Aorta (tissue), 5 donors: ENCODE measurements at regions not wholly inside any gene's neighbourhood (a gene's known extent, or its start where the extent isn't known, plus 50 kb on each side); places are given as distances from the start of the nearest gene placed in this dataset.

Experiments
- ATAC-seq: fragments of 200-7000 bp; cut with Tn5 transposase; one replicate; pipeline ENCODE4 v1.9.1; 2022; ENCODE audit warnings: moderate library complexity; ENCODE audit not compliant: low FRiP score
- DNase-seq, 2 donors: peaks; one replicate each; pipeline ENCODE4 v3.0.0-alpha.2; 2020
- H3K27ac ChIP-seq, 2 donors: one replicate each; pipeline ENCODE4 v1.5.1; 2013; ENCODE audit warnings: low read length in 2 of 2, mild to moderate bottlenecking in 2 of 2, moderate library complexity in 2 of 2, control low read depth in 1 of 2, inconsistent platforms in 1 of 2, low read depth in 1 of 2
- H3K27me3 ChIP-seq, 2 donors: one replicate each; pipeline ENCODE4 v1.6.1; 2013; ENCODE audit warnings: control low read depth in 1 of 2, low read length in 1 of 2, mild to moderate bottlenecking in 1 of 2, moderate library complexity in 1 of 2; ENCODE audit not compliant: insufficient read depth in 2 of 2, control insufficient read depth in 1 of 2
- H3K36me3 ChIP-seq, 2 donors: one replicate each; pipeline ENCODE4 v1.6.1; 2013; ENCODE audit warnings: control low read depth in 1 of 2, low read length in 1 of 2, mild to moderate bottlenecking in 1 of 2; ENCODE audit not compliant: insufficient read depth in 2 of 2, control insufficient read depth in 1 of 2
- H3K4me1 ChIP-seq, 2 donors: one replicate each; pipeline ENCODE4 v1.6.1; 2013; ENCODE audit warnings: low read length in 2 of 2, control low read depth in 1 of 2, mild to moderate bottlenecking in 1 of 2, moderate library complexity in 1 of 2; ENCODE audit not compliant: insufficient read depth in 2 of 2, control insufficient read depth in 1 of 2
- H3K4me3 ChIP-seq, 2 donors: one replicate each; pipeline ENCODE4 v1.5.1; 2013; ENCODE audit warnings: low read length in 2 of 2, control low read depth in 1 of 2, mild to moderate bottlenecking in 1 of 2
- H3K9me3 ChIP-seq: one replicate; pipeline ENCODE4 v1.6.1; 2013; ENCODE audit warnings: mild to moderate bottlenecking, low read length; ENCODE audit not compliant: control insufficient read depth
- WGBS, 2 donors: extraction: QIAGEN DNeasy Blood & Tissue Kit; methylation state at CpG; one replicate each; pipeline ENCODE4 v1.1.7; 2013; 5-methylcytosine and 5-hydroxymethylcytosine counted together
- intact Hi-C, 2 donors: fragments of 100-400 bp; cut with DNase I; formaldehyde crosslinking; loops; one replicate each; pipeline versions ENCODE4 v1.14.2 to v1.15.0; 2022
- donor health status: healthy with polysubstance abuse.
- donor health status: Bipolar disorder and iron deficiency.
- donor health status: DM: no; HTN: no; CAD: no.
- donor health status: DM: no; HTN: no; CAD: no.
- donor health status: DM: yes; HTN: yes; CAD: no.

GRCh38 chr15:47950447-47950846, 170.3 kb upstream of the SLC24A5 start:
- no peaks in the 10 kb centered on the region for H3K9me3 ChIP-seq
- H3K36me3 ChIP-seq: no peaks in the 10 kb centered on the region
- H3K4me1 ChIP-seq: no peaks in the 10 kb centered on the region
- ATAC-seq: no peak
- no peak overlapping the region for H3K27ac ChIP-seq
- no peak overlapping the region for H3K4me3 ChIP-seq
- no peaks in the 10 kb centered on the region for H3K27me3 ChIP-seq
- 95 to 98% methylated on average over 2 of the region's 2 CpGs for WGBS, 2 donors
- no peak for DNase-seq
- intact Hi-C loops: no loop called here

GRCh38 chr15:47951781-47952180, 169.0 kb upstream of the SLC24A5 start:
- Histone ChIP-seq H3K27me3 (no peaks in the 10 kb centered on the region), H3K36me3 (no peaks in the 10 kb centered on the region), H3K27ac (no peak overlapping the region), H3K4me1 (no peaks in the 10 kb centered on the region), H3K4me3 (no peak overlapping the region), H3K9me3 (no peaks in the 10 kb centered on the region)
- DNase-seq (no peak), ATAC-seq (no peak)
- 79 to 81% methylated on average over 2 of the region's 2 CpGs for WGBS, 2 donors
- intact Hi-C loops: no loop called here

- 79 to 83% methylated on average over 3 of the region's 3 CpGs for WGBS, 2 donors
- no peaks in the 10 kb centered on the region for H3K4me1 ChIP-seq
- H3K4me3 ChIP-seq: no peak overlapping the region
- DNase-seq (no peak), ATAC-seq (no peak)
- H3K36me3 ChIP-seq: no peaks in the 10 kb centered on the region
- H3K27ac ChIP-seq: no peak overlapping the region
- H3K9me3 ChIP-seq: no peaks in the 10 kb centered on the region
- intact Hi-C loops: no loop called here
- no peaks in the 10 kb centered on the region for H3K27me3 ChIP-seq
Measured at GRCh38 chr15:47954196-47954595, 166.6 kb upstream of the SLC24A5 start.

- ATAC-seq: no peak
- intact Hi-C loops: no loop called here
- DNase-seq: no peak
- no peaks in the 10 kb centered on the region for H3K9me3 ChIP-seq
- no peaks in the 10 kb centered on the region for H3K27me3 ChIP-seq
- no peak overlapping the region for H3K27ac ChIP-seq
- H3K4me1 ChIP-seq: no peaks in the 10 kb centered on the region
- WGBS, 2 donors: 71 to 75% methylated on average over 4 of the region's 4 CpGs
- H3K4me3 ChIP-seq: no peak overlapping the region
- H3K36me3 ChIP-seq: no peaks in the 10 kb centered on the region
Measured at GRCh38 chr15:47955021-47955420, 165.8 kb upstream of the SLC24A5 start.

- 85 to 89% methylated on average over 5 of the region's 5 CpGs for WGBS, 2 donors
- DNase-seq: no peak
- ATAC-seq: no peak
- Histone ChIP-seq H3K27me3 (no peaks in the 10 kb centered on the region), H3K36me3 (no peaks in the 10 kb centered on the region), H3K27ac (no peak overlapping the region), H3K4me3 (no peak overlapping the region), H3K4me1 (no peaks in the 10 kb centered on the region), H3K9me3 (no peaks in the 10 kb centered on the region)
- intact Hi-C loops: no loop called here
Measured at GRCh38 chr15:47959617-47960413, 161.0 kb upstream of the SLC24A5 start.

GRCh38 chr15:47961401-47962090, 159.2 kb upstream of the SLC24A5 start:
- 90 to 92% methylated on average over 9 of the region's 9 CpGs for WGBS, 2 donors
- Histone ChIP-seq H3K36me3 (no peaks in the 10 kb centered on the region), H3K27ac (no peak overlapping the region), H3K4me1 (no peaks in the 10 kb centered on the region), H3K9me3 (no peaks in the 10 kb centered on the region), H3K4me3 (no peak overlapping the region), H3K27me3 (no peaks in the 10 kb centered on the region)
- intact Hi-C loops: no loop called here
- ATAC-seq: no peak
- DNase-seq: no peak

- DNase-seq: no peak
- no peak for ATAC-seq
- H3K9me3 ChIP-seq: no peaks in the 10 kb centered on the region
- H3K4me3 ChIP-seq: no peak overlapping the region
- 85 to 88% methylated on average over 4 of the region's 4 CpGs for WGBS, 2 donors
- no peaks in the 10 kb centered on the region for H3K27me3 ChIP-seq
- H3K4me1 ChIP-seq: no peaks in the 10 kb centered on the region
- H3K27ac ChIP-seq: no peak overlapping the region
- H3K36me3 ChIP-seq: no peaks in the 10 kb centered on the region
- intact Hi-C loops: no loop called here
Measured at GRCh38 chr15:47963265-47963664, 157.5 kb upstream of the SLC24A5 start.

- Histone ChIP-seq H3K9me3 (no peaks in the 10 kb centered on the region), H3K4me3 (no peak overlapping the region), H3K27ac (no peak overlapping the region), H3K36me3 (no peaks in the 10 kb centered on the region), H3K4me1 (no peaks in the 10 kb centered on the region), H3K27me3 (no peaks in the 10 kb centered on the region)
- ATAC-seq (no peak), DNase-seq (no peak)
- intact Hi-C loops: no loop called here
- WGBS, 2 donors: 81 to 84% methylated on average over 2 of the region's 2 CpGs
Measured at GRCh38 chr15:47964229-47964628, 156.6 kb upstream of the SLC24A5 start.

GRCh38 chr15:47965297-47965696, 155.5 kb upstream of the SLC24A5 start:
- 87 to 89% methylated on average over 4 of the region's 4 CpGs for WGBS, 2 donors
- intact Hi-C loops: no loop called here
- Histone ChIP-seq H3K27ac (no peak overlapping the region), H3K4me3 (no peak overlapping the region), H3K36me3 (no peaks in the 10 kb centered on the region), H3K27me3 (no peaks in the 10 kb centered on the region), H3K9me3 (no peaks in the 10 kb centered on the region), H3K4me1 (no peaks in the 10 kb centered on the region)
- no peak for DNase-seq
- no peak for ATAC-seq
